CD4-positive, alpha-beta T cell treated with Interleukin-10 for 1 hour (primary cell): ENCODE measurements at regions not wholly inside any gene's neighbourhood (a gene's known extent, or its start where the extent isn't known, plus 50 kb on each side); places are given as distances from the start of the nearest gene placed in this dataset.

Experiments
- DNase-seq: peaks from one replicate; pipeline ENCODE4 v3.0.0-alpha.2; 2020

GRCh38 chr4:17293901-17294300 lies 218.0 kb downstream of the QDPR start:
- no peak for DNase-seq

- no peak for DNase-seq
These were observed 223.7 kb downstream of the QDPR start for GRCh38 chr4:17288151-17288550.

GRCh38 chr4:17286752-17287460 lies 225.0 kb downstream of the QDPR start:
- DNase-seq: no peak

GRCh38 chr4:17285747-17286146 lies 226.1 kb downstream of the QDPR start:
- DNase-seq: no peak

- DNase-seq: no peak
These were observed 227.3 kb downstream of the QDPR start for GRCh38 chr4:17284323-17285175.

- no peak for DNase-seq
These were observed 228.1 kb downstream of the QDPR start for GRCh38 chr4:17283832-17284231.

GRCh38 chr4:17283251-17283650 lies 228.6 kb downstream of the QDPR start:
- no peak for DNase-seq

GRCh38 chr4:17280261-17281018 lies 231.4 kb downstream of the QDPR start:
- DNase-seq: no peak

GRCh38 chr4:17276776-17277175 lies 235.1 kb downstream of the QDPR start:
- DNase-seq: no peak

- DNase-seq: no peak
These were observed 236.1 kb downstream of the QDPR start for GRCh38 chr4:17275836-17276235.

- no peak for DNase-seq
These were observed 238.8 kb downstream of the QDPR start for GRCh38 chr4:17273047-17273446.

GRCh38 chr4:17272154-17272553 lies 239.7 kb downstream of the QDPR start:
- DNase-seq: no peak

GRCh38 chr4:17265653-17266052 lies 246.2 kb downstream of the QDPR start:
- no peak for DNase-seq

- no peak for DNase-seq
These were observed 246.8 kb downstream of the QDPR start for GRCh38 chr4:17265139-17265538.

GRCh38 chr4:17260166-17260907 lies 251.6 kb downstream of the QDPR start:
- DNase-seq: no peak

- no peak for DNase-seq
These were observed 253.8 kb downstream of the QDPR start for GRCh38 chr4:17258106-17258505.

GRCh38 chr4:17252131-17252530 lies 259.8 kb downstream of the QDPR start:
- no peak for DNase-seq

GRCh38 chr4:17251101-17251500 lies 260.8 kb downstream of the QDPR start:
- no peak for DNase-seq

GRCh38 chr4:17250591-17250990 lies 261.3 kb downstream of the QDPR start:
- no peak for DNase-seq

GRCh38 chr4:17246656-17247055 lies 265.2 kb downstream of the QDPR start:
- DNase-seq: no peak

GRCh38 chr4:17241835-17242234 lies 270.1 kb downstream of the QDPR start:
- no peak for DNase-seq

- DNase-seq: no peak
These were observed 273.3 kb downstream of the QDPR start for GRCh38 chr4:17238633-17239032.

- DNase-seq: no peak
These were observed 275.2 kb downstream of the QDPR start for GRCh38 chr4:17236686-17237085.
